ENCODE measurements at regions not wholly inside any gene's neighbourhood (a gene's known extent, or its start where the extent isn't known, plus 50 kb on each side); places are given as distances from the start of the nearest gene placed in this dataset.
A peak's percentile ranks its signal among the peaks of the same experiment; 100 is the strongest.

- H3K79me2 ChIP-seq (ENCODE audit: insufficient read depth): no peaks in the 10 kb centered on the region
- no peaks in the 10 kb centered on the region for H4K20me1 ChIP-seq (ENCODE audit: insufficient read depth)
- no peak overlapping the region for H3K4me2 ChIP-seq
- no peak overlapping the region for H2AFZ ChIP-seq (ENCODE audit: low read depth)
- H3K27me3 ChIP-seq (ENCODE audit: insufficient read depth): no peaks in the 10 kb centered on the region
- no peak overlapping the region for H3K4me3 ChIP-seq (ENCODE audit: low read depth in 2 of 2, low read length in 1 of 2)
- TF ChIP-seq TEAD4 (IDR thresholded peaks at IDR 0.05; ENCODE audit: borderline replicate concordance, insufficient read depth) (no peak), SIN3A (IDR thresholded peaks at IDR 0.05; ENCODE audit: borderline replicate concordance, low read depth, low read length) (no peak), RCOR1 (IDR thresholded peaks at IDR 0.05; ENCODE audit: low read length) (no peak), CHD2 (IDR thresholded peaks at IDR 0.05; ENCODE audit: low read length, partially characterized antibody) (no peak), IRF3 (IDR thresholded peaks at IDR 0.05; ENCODE audit: low read depth, low read length) (no peak), YY1 (IDR thresholded peaks at IDR 0.05; ENCODE audit: low read depth) (no peak)
- no peak overlapping the region for H3K27ac ChIP-seq (ENCODE audit: low read depth in 2 of 2, low read length in 1 of 2)
- DNase-seq: peak; percentile 17
- H3K4me1 ChIP-seq (ENCODE audit: control insufficient read depth in 1 of 2, insufficient read depth in 2 of 2, low read depth in 1 of 2, low read length in 1 of 2): peaks cover 0 to 10% of the 10 kb centered on the region in 2 experiments; a peak in 1 of 4 replicates
- ChIA-PET POLR2A (no interaction called here), CTCF (interaction anchor here (1.3 kb wide), 1 partner anchor 10 kb away, joined by 3 read pairs; no protein-coding TSS in a partner anchor)
- 53% methylated on average over 4 of the region's 37 CpGs for WGBS (ENCODE audit: low lambda C conversion rate)
- H3K9me3 ChIP-seq: no peaks in the 10 kb centered on the region
- H3F3A ChIP-seq (replicated peaks; ENCODE audit: insufficient read depth): no peaks in the 10 kb centered on the region
- no peaks in the 10 kb centered on the region for H3K36me3 ChIP-seq (replicated peaks in 1 of 2; ENCODE audit: control insufficient read depth in 1 of 2, insufficient read depth in 2 of 2, low read length in 1 of 2)
- H3K9ac ChIP-seq: no peak overlapping the region
- no peaks in the 10 kb centered on the region for H3K9me2 ChIP-seq
Measured at GRCh38 chr6:170174771-170175643, 115.9 kb downstream of the DLL1 start.

GRCh38 chr6:170174124-170174770, 116.6 kb downstream of the DLL1 start:
- Histone ChIP-seq H4K20me1 (ENCODE audit: insufficient read depth) (no peaks in the 10 kb centered on the region), H3K4me3 (ENCODE audit: low read depth in 2 of 2, low read length in 1 of 2) (no peak overlapping the region), H3K4me2 (no peak overlapping the region), H3K9ac (no peak overlapping the region), H3K79me2 (ENCODE audit: insufficient read depth) (no peaks in the 10 kb centered on the region), H3K36me3 (replicated peaks in 1 of 2; ENCODE audit: control insufficient read depth in 1 of 2, insufficient read depth in 2 of 2, low read length in 1 of 2) (no peaks in the 10 kb centered on the region), H3K9me3 (no peaks in the 10 kb centered on the region), H2AFZ (ENCODE audit: low read depth) (no peak overlapping the region), H3F3A (replicated peaks; ENCODE audit: insufficient read depth) (no peaks in the 10 kb centered on the region), H3K27me3 (ENCODE audit: insufficient read depth) (no peaks in the 10 kb centered on the region), H3K27ac (ENCODE audit: low read depth in 2 of 2, low read length in 1 of 2) (no peak overlapping the region), H3K4me1 (ENCODE audit: control insufficient read depth in 1 of 2, insufficient read depth in 2 of 2, low read depth in 1 of 2, low read length in 1 of 2) (peaks cover 0 to 10% of the 10 kb centered on the region in 2 experiments; a peak in 1 of 4 replicates), H3K9me2 (no peaks in the 10 kb centered on the region)
- POLR2A ChIA-PET: no interaction called here
- 74% methylated on average over 15 of the region's 17 CpGs for WGBS (ENCODE audit: low lambda C conversion rate)
- CTCF ChIA-PET: interaction anchor here (1.3 kb wide), 1 partner anchor 9 kb away, joined by 3 read pairs; no protein-coding TSS in a partner anchor
- TF ChIP-seq NFIC (IDR thresholded peaks at IDR 0.05; ENCODE audit: borderline replicate concordance) (no peak), MEF2A (IDR thresholded peaks at IDR 0.05; ENCODE audit: borderline replicate concordance, low read depth) (no peak), RXRA (IDR thresholded peaks at IDR 0.05; ENCODE audit: borderline replicate concordance, low read depth) (no peak), FOXJ3 (CRISPR knock-in tag; IDR thresholded peaks at IDR 0.05) (no peak)
- DNase-seq: peak; percentile 17

All from SK-N-SH (cell line).